Lung (tissue), 11 donors: ENCODE measurements at regions not wholly inside any gene's neighbourhood (a gene's known extent, or its start where the extent isn't known, plus 50 kb on each side); places are given as distances from the start of the nearest gene placed in this dataset.

ENCODE experiments used
- ATAC-seq: fragments of 200-7000 bp; cut with Tn5 transposase; one replicate; pipeline ENCODE4 v1.9.1; 2020; ENCODE audit warnings: moderate number of reproducible peaks; ENCODE audit not compliant: insufficient read depth, low FRiP score
- DNase-seq, 3 donors: peaks; one replicate each; pipeline ENCODE4 v3.0.0-alpha.2; 2013 to 2017
- H3K27ac ChIP-seq, 2 donors: one replicate each; pipeline ENCODE4 v1.5.1; 2013; ENCODE audit warnings: mild to moderate bottlenecking in 2 of 2, moderate library complexity in 2 of 2, control low read depth in 1 of 2, inconsistent platforms in 1 of 2, low read depth in 1 of 2, low read length in 1 of 2
- H3K27me3 ChIP-seq, 3 donors: one replicate each; pipeline ENCODE4 v1.5.1; 2013; ENCODE audit warnings: low read length in 2 of 3; ENCODE audit not compliant: control insufficient read depth in 3 of 3, insufficient read depth in 3 of 3
- H3K36me3 ChIP-seq, 4 donors: one replicate each; pipeline ENCODE4 v1.5.1; 2013; ENCODE audit warnings: low read length in 4 of 4, mild to moderate bottlenecking in 1 of 4, moderate library complexity in 1 of 4; ENCODE audit not compliant: control insufficient read depth in 4 of 4, insufficient read depth in 4 of 4
- H3K4me1 ChIP-seq, 5 donors: one replicate each; pipeline ENCODE4 v1.5.1; 2013; ENCODE audit warnings: low read length in 5 of 5, mild to moderate bottlenecking in 2 of 5, moderate library complexity in 1 of 5; ENCODE audit not compliant: control insufficient read depth in 5 of 5, insufficient read depth in 5 of 5
- H3K4me3 ChIP-seq: one replicate; pipeline ENCODE4 v1.5.1; 2013; ENCODE audit warnings: mild to moderate bottlenecking, control low read depth, moderate library complexity
- H3K9ac ChIP-seq, 2 donors: one replicate each; pipeline ENCODE4 v1.5.1; 2013; ENCODE audit warnings: low read length in 2 of 2, control low read depth in 1 of 2; ENCODE audit not compliant: insufficient read depth in 1 of 2
- H3K9me3 ChIP-seq, 4 donors: one replicate each; pipeline ENCODE4 v1.5.1; 2013; ENCODE audit warnings: low read length in 3 of 4, mild to moderate bottlenecking in 1 of 4, moderate library complexity in 1 of 4; ENCODE audit not compliant: control insufficient read depth in 4 of 4, insufficient read depth in 3 of 4
- CTCF ChIP-seq: IDR thresholded peaks from 2 replicates; pipeline ENCODE4 v1.5.1; 2012; ENCODE audit warnings: mild to moderate bottlenecking; ENCODE audit errors: control extremely low read depth, extremely low read depth
- WGBS, 2 donors: extraction: QIAGEN DNeasy Blood & Tissue Kit; methylation state at CpG; one replicate each; pipeline ENCODE4 v1.1.7; 2013; 5-methylcytosine and 5-hydroxymethylcytosine counted together
- donor health status: control.
- donor health status: control.
- donor health status: Bipolar disorder and iron deficiency.
- donor health status: healthy.
- donor health status: DM: yes; HTN: yes; CAD: no.

GRCh38 chr4:4658052-4658451 lies 116.2 kb upstream of the STX18 start:
- DNase-seq (no peak), ATAC-seq (no peak)
- Histone ChIP-seq H3K9ac (no peak overlapping the region), H3K36me3 (no peaks in the 10 kb centered on the region), H3K27me3 (no peaks in the 10 kb centered on the region), H3K27ac (no peak overlapping the region), H3K4me1 (no peaks in the 10 kb centered on the region), H3K9me3 (peaks cover 0 to 9% (median 0%) of the 10 kb centered on the region in 4 donors), H3K4me3 (no peak overlapping the region)
- no peak for TF ChIP-seq CTCF
- WGBS, 2 donors = 76 to 92% methylated on average over 2 of the region's 2 CpGs

GRCh38 chr4:4656977-4657376 lies 115.1 kb upstream of the STX18 start:
- DNase-seq (no peak), ATAC-seq (no peak)
- no peaks in the 10 kb centered on the region for H3K27me3 ChIP-seq
- H3K27ac ChIP-seq = no peak overlapping the region
- 96 to 98% methylated on average over 4 of the region's 4 CpGs for WGBS, 2 donors
- TF ChIP-seq CTCF = no peak
- H3K9me3 ChIP-seq = peaks cover 0 to 9% (median 0%) of the 10 kb centered on the region in 4 donors
- H3K9ac ChIP-seq = no peak overlapping the region
- no peaks in the 10 kb centered on the region for H3K36me3 ChIP-seq
- no peak overlapping the region for H3K4me3 ChIP-seq
- no peaks in the 10 kb centered on the region for H3K4me1 ChIP-seq

- H3K9ac ChIP-seq = no peak overlapping the region
- WGBS, 2 donors = 94 to 97% methylated on average over 4 of the region's 4 CpGs
- peaks cover 0 to 9% (median 0%) of the 10 kb centered on the region in 4 donors for H3K9me3 ChIP-seq
- H3K4me3 ChIP-seq = no peak overlapping the region
- DNase-seq (no peak), ATAC-seq (no peak)
- H3K27ac ChIP-seq = no peak overlapping the region
- H3K4me1 ChIP-seq = no peaks in the 10 kb centered on the region
- no peaks in the 10 kb centered on the region for H3K27me3 ChIP-seq
- TF ChIP-seq CTCF = no peak
- H3K36me3 ChIP-seq = no peaks in the 10 kb centered on the region
Measured at GRCh38 chr4:4655901-4656300, 114.1 kb upstream of the STX18 start.

DNA sequence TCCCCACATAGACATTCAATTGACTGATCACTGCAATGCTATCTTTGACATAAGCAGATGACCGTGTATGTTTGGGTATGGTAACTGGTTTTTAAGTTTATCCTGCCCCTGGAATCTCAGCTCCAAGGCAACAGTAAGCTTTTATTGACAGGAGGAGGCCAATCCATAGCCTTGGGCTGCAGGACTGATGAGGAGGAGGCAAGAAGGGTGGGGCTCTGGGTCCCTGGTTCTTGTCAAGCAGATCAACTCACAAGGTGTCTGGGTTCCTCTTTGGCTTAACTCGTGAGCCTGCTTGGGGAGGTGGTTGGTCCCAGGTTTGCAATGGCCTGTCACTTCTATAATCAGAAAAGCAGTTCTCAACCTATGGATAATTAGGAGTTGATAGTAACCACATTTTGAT lies 113.2 kb upstream of the STX18 start:
- H3K4me1 ChIP-seq = no peaks in the 10 kb centered on the region
- H3K9me3 ChIP-seq = peaks cover 0 to 9% (median 0%) of the 10 kb centered on the region in 4 donors
- no peak for ATAC-seq
- H3K36me3 ChIP-seq = no peaks in the 10 kb centered on the region
- H3K9ac ChIP-seq = no peak overlapping the region
- no peak for TF ChIP-seq CTCF
- 92 to 95% methylated on average over 2 of the region's 2 CpGs for WGBS, 2 donors
- DNase-seq = no peak
- no peak overlapping the region for H3K27ac ChIP-seq
- no peaks in the 10 kb centered on the region for H3K27me3 ChIP-seq
- H3K4me3 ChIP-seq = no peak overlapping the region
